SK-MEL-5 (cell line): ENCODE measurements at regions not wholly inside any gene's neighbourhood (a gene's known extent, or its start where the extent isn't known, plus 50 kb on each side); places are given as distances from the start of the nearest gene placed in this dataset.
"Not testable (repeated sequence)": the region's sequence is repeated elsewhere in the genome, so short reads cannot be mapped to it uniquely, and the experiment has no call there.

Experiments used
- DNase-seq: peaks from one replicate; pipeline ENCODE4 v3.0.0-alpha.2; 2016; ENCODE audit warnings: low read depth, low spot score
- in situ Hi-C: cut with HindIII; loops from 2 replicates; pipeline ENCODE4 v1.10.0; 2016; ENCODE audit warnings: low sequenced_read_pairs, high pct_unique_total_duplicates, low pct_unique_long_range_greater_than_20kb

DNA sequence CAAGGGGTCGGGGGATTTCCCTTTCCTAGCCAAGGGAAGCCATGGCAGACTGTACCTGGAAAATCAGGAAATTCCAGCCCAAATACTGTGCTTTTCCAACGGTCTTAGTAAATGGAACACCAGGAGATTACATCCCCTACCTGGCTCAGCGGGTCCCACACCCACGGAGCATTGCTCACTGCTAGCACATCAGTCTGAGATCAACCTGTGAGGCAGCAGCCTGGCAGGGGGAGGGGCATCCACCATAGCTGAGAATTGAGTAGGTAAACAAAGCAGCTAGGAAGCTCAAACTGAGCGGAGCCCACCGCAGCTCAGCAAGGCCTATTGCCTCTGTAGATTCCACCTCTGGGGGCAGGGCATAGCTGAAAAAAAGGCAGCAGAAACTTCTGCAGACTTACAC lies 192.0 kb downstream of the ETAA1 start:
- DNase-seq, in situ Hi-C loops: not testable (repeated sequence)

GRCh38 chr2:67594522-67594921 lies 197.4 kb downstream of the ETAA1 start:
- DNase-seq, in situ Hi-C loops: not testable (repeated sequence)

- in situ Hi-C loops, result no loop called here
- DNase-seq, result no peak
Measured at GRCh38 chr2:67596871-67597270, 199.7 kb downstream of the ETAA1 start.

GRCh38 chr2:67599561-67599960 lies 202.4 kb downstream of the ETAA1 start:
- in situ Hi-C loops, result no loop called here
- DNase-seq, result no peak

- peak; percentile 49 for DNase-seq
- in situ Hi-C loops, result no loop called here
Measured at GRCh38 chr2:67600222-67600871, 203.2 kb downstream of the ETAA1 start.

DNA sequence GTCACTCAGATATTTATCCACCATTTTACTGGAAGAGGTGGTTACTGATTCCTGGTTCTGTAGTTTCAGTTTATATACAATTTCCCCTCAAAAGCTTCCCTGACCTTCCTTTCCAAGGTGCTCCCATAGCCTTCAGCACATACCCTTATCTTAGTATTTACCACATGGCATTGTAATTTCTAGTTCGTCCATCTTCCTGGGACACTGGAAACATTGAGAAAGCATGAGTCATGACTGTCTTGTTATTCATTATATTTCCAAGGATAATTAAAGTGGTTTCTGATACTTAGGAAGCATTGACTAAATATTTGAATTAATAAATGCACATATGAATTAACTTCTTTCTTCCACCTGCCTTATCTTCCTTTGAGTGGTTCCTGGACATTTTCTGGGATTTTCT lies 203.8 kb downstream of the ETAA1 start:
- in situ Hi-C loops, result no loop called here
- no peak for DNase-seq

GRCh38 chr2:67604360-67604759 lies 207.2 kb downstream of the ETAA1 start:
- in situ Hi-C loops, result no loop called here
- no peak for DNase-seq

- no peak for DNase-seq
- in situ Hi-C loops, result no loop called here
Measured at GRCh38 chr2:67612576-67613042, 215.5 kb downstream of the ETAA1 start.

DNA sequence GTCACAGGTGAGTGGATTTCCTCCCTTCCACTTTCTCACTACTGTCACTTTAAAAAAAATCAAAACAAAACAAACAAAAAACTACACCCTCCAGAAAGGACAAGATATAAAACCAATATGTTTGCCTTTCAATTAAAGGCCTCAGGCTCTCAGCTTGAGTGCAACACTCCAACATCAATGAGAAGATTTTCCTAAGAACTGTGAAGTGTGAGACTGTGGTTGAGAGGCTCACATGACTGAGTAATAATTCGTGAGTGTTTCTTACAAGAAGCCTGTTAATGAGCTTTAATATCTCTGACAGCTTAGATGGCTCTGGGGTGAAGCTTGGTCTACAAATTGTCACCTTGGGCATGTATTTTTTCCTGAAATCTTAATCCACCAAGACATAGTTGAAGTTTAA lies 216.1 kb downstream of the ETAA1 start:
- no peak for DNase-seq
- in situ Hi-C loops, result no loop called here

GRCh38 chr2:67614454-67614853 lies 217.3 kb downstream of the ETAA1 start:
- in situ Hi-C loops, result no loop called here
- no peak for DNase-seq

- DNase-seq, result no peak
- in situ Hi-C loops, result no loop called here
Measured at GRCh38 chr2:67616749-67617148, 219.6 kb downstream of the ETAA1 start.

GRCh38 chr2:67619204-67619603 lies 222.1 kb downstream of the ETAA1 start:
- DNase-seq, result no peak

DNA sequence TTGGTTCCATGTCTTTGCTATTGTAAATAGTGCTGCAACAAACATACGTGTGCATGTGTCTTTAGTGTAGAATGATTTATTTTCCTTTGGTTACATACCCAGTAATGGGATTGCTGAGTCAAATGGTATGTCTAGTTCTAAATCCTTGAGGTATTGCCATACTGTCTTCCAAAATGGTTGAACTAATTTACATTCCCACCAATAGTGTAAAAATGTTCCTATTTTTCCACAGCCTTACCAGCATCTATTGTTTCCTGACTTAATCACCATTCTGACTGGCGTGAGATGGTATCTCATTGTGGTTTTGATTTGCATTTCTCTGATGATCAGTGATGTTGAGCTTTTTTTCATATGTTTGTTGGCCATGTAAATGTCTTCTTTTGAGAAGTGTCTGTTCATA lies 226.6 kb downstream of the ETAA1 start:
- in situ Hi-C loops, DNase-seq: not testable (repeated sequence)

More at GRCh38 chr2:67619204-67619603, 222.1 kb downstream of the ETAA1 start:
- in situ Hi-C loops, result no loop called here

DNA sequence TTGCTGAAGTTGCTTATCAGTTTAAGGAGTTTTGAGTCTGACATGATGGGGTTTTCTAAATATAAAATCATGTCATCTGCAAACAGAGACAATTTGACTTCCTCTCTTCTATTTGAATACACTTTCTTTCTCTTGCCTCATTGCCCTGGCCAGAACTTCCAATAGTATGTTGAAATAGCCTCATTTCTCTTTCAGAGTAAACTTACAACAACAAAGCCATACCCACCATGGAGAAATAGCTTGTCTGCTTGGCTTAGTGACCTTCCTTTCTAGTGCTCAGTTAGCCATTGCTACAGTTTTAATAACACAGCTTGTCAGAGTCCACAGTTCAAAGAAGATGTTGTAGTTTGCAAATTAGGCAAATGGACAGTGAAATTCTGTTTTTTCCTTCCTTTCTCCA lies 228.0 kb downstream of the ETAA1 start:
- in situ Hi-C loops, result no loop called here
- DNase-seq, result no peak

DNA sequence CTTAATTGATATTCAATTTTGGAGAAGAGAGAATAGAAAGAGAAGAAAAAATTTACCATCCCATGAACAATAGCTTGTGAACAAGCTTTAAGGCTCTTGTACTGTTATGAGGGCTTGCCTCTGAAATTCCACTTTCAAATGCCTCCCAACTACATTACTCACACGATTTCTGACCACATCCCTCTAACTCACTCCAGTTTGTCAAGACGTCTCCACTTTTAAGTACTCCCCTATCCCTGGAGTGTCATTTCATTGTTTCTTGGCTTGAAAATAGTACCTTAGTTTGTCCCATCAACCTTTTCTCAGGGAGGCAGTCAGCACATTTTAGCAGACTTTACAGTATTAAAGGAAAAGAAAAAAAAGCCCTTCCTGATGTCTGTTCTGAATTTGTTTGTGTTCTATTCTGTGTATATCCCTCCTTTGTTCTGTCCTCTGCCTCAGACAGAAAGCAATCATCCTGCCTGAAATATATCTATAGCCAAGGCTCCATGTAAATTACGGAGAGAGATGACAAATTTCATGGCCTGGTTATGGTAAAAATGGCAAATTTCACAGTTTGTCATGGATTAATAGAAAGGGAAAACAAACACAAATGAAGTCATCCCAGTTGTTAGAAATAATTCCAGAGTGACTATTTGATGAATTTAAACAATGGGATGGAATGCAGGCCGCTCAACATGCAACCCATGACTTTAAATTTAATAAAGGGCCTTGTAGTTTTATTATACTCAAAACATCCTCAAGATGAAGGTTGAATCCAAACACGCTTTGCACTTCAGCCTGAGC lies 228.8 kb downstream of the ETAA1 start:
- in situ Hi-C loops, result no loop called here

GRCh38 chr2:67626656-67627055 lies 229.5 kb downstream of the ETAA1 start:
- in situ Hi-C loops, result no loop called here

More for the DNA sequence above, 228.8 kb downstream of the ETAA1 start:
- no peak for DNase-seq

GRCh38 chr2:67627456-67628207 lies 230.5 kb downstream of the ETAA1 start:
- DNase-seq, result no peak
- in situ Hi-C loops, result no loop called here

More at GRCh38 chr2:67626656-67627055, 229.5 kb downstream of the ETAA1 start:
- DNase-seq, result no peak

- in situ Hi-C loops, result no loop called here
- DNase-seq, result no peak
Measured at GRCh38 chr2:67628892-67629291, 231.8 kb downstream of the ETAA1 start.
